ENCODE measurements at regions not wholly inside any gene's neighbourhood (a gene's known extent, or its start where the extent isn't known, plus 50 kb on each side); places are given as distances from the start of the nearest gene placed in this dataset.
"Not testable (repeated sequence)": the region's sequence is repeated elsewhere in the genome, so short reads cannot be mapped to it uniquely, and the experiment has no call there.

GRCh38 chr18:66078925-66079800 is 328.4 kb downstream of the CDH7 start:
- no peak for DNase-seq (ENCODE audit: extremely low read depth in 1 of 11, low read depth in 9 of 11, low spot score in 4 of 11)

DNA sequence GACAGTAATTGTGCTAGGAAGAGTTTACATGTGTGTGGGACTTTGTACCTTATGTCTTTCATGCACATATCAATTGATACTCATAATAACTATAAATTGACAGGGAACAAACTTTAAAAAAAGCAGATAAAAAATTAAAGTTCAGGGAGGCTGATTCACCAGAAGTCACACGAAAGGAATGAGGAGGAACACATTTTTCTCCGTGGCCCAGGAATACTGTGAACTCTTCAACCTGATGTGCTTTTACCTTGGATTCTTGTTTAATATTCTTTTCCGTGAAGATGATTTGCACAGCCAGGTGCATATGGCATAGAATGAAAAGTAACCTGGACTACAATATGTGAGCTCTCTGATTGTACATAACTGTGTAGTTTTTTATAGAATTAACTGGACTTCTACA is 326.3 kb downstream of the CDH7 start:
- no peak for DNase-seq (ENCODE audit: extremely low read depth in 1 of 11, low read depth in 9 of 11, low spot score in 4 of 11)

DNA sequence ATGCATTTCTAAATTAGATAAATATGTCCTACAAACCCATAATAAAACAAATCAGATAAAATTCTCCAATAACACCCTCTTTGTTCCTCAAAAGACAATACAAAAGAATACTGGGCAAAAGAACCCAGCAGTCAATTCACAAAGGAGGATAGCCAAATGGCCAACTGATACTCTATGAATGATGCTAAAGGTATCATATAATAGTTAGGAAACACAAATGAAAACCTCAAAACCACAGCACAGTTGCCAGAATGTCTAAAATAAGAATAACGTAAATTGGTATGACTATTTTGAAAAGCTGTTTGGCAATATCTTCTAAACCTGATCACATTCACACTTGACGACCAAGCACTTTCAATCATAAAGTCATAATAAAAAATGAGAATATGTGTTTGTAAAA is 315.4 kb downstream of the CDH7 start:
- DNase-seq (ENCODE audit: extremely low read depth in 1 of 11, low read depth in 9 of 11, low spot score in 4 of 11), result no peak

DNA sequence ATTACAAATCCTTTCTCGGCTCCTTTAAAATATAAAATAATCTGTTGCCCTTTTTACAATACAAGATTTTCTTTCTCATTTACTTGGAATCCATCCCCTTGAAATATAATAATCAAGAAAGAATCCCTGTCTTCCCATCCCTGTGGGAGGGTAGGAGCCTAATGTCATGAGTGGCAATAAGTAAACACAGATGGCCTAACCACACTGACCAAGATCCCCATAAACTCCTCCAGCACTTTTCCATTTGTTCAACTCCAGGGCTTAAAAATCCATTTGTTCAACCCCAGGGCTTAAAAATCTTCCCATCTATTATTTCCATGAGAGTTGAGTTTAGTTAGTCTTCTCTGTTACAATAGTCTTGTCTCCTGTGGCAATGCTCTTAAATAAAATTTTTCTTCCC is 297.6 kb downstream of the CDH7 start:
- no peak for DNase-seq (ENCODE audit: extremely low read depth in 1 of 11, low read depth in 9 of 11, low spot score in 4 of 11)

GRCh38 chr18:66046032-66046602 is 295.3 kb downstream of the CDH7 start:
- DNase-seq (ENCODE audit: extremely low read depth in 1 of 11, low read depth in 9 of 11, low spot score in 4 of 11), result no peak

DNA sequence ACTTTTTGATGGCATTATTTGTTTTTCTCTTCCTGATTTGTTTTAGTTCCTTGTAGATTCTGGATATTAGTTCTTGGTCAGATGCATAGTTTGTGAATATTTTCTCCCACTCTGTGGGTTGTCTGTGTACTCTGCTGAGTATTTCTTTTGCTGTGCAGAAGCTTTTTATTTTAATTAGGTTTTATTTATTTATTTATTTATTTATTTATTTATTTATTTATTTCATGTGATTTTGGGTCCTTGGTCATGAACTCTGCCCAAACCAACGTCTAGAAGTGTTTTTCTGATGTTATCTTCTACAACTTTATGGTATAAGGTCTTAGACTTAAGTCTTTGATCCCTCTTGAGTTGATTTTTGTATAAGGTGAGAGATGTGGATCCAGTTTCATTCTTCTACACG is 292.2 kb downstream of the CDH7 start:
- DNase-seq (ENCODE audit: extremely low read depth in 1 of 11, low read depth in 9 of 11, low spot score in 4 of 11), result no peak

DNA sequence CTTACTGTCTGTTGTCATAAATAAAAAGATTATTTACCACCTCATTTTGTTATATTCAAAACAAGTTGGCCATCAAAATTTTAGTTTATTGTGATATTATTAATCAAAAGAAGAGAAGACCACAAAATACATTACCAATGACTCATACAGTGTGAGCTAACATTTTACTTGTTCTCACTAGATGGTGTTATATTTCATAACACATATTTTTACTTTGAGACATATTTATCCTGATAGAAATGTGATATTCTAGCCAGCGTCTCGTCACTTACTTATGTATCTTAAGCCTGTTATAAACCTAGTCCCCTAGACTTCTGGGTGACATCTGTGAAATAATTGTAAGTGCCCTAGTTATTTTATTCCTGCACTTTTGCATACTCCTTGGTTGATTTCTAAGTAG is 263.2 kb downstream of the CDH7 start:
- no peak for DNase-seq (ENCODE audit: extremely low read depth in 1 of 11, low read depth in 9 of 11, low spot score in 4 of 11)

DNA sequence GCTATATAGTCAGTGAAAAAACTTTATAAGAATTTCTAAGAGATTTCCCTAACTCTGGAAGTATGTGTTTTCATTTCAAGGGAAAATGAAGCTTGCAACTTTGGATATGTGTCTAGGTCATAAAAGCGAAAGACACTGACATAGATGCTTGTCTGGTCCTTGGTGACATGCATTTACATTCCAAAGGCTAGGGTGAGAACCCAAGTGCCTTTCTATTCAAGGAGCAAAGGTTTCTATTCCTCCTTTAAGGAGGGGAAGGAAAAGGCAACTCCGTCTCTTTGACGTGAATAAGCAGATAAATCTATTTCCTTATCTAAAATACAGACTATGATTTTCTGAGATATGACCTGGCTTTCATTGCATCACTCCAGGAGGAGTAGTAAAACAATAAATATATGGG is 261.1 kb downstream of the CDH7 start:
- DNase-seq (ENCODE audit: extremely low read depth in 1 of 11, low read depth in 9 of 11, low spot score in 4 of 11), result no peak

DNA sequence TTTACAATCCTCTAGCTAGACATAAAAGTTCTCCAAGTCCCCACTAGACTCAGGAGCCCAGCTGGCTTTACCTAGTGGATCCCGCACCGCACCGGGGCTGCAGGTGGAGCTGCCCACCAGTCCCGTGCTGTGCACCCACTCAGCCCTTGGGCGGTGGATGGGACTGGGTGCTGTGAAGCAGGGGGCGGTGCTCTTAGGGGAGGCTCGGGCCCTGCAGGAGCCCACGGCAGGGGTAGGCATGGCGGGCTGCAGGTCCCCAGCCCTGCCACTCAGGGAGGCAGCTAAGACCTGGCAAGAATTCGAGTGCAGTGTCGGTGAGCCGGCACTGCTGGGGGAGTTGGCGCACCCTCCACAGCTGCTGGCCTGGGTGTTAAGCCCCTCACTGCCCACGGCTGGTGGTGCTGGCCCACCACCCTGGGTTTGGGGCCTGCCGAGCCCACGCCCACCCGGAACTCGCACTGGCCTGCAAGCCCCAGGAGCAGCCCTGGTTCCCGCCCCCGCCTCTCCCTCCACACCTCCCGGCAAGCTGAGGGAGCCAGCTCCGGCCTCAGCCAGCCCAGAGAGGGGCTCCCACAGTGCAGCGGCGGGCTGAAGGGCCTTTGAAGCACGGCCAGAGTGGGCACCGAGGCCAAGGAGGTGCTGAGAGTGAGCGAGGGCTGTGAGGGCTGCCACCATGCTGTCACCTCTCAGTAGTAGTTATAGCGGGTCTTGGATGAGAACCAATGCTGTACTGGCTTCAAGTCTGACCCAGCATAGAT is 255.2 kb downstream of the CDH7 start:
- DNase-seq (ENCODE audit: extremely low read depth in 1 of 11, low read depth in 9 of 11, low spot score in 4 of 11), result no peak

DNA sequence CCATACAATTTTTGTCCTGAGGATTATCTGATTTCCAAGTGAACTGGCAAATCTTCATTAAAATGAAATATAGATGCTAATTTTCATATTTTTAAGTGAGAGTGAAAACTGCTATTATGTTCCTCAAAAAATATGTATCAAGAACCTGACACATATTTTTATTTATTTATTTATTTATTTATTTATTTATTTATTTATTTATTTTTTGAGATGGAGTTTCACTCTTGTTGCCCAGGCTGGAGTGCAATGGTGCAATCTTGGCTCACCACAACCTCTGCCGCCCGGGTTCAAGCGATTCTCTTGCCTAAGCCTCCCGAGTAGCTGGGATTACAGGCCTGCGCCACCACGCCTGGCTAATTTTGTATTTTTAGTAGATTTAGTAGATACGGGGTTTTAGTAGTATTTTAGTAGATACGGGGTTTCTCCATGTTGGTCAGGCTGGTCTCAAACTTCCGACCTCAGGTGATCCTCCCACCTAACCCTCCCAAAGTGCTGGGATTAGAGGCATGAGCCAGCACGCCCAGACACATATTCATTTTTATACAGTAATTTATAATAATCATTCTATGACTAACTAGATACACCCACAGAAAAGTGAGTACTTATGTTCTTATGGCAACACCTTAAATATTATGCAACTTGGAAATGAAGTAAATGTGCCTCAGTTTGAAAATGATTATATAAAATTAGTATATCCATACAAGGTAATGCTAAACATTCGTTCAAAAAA is 248.3 kb downstream of the CDH7 start:
- not testable (repeated sequence) for DNase-seq (ENCODE audit: extremely low read depth in 1 of 11, low read depth in 9 of 11, low spot score in 4 of 11)

GRCh38 chr18:65995206-65995605 is 244.4 kb downstream of the CDH7 start:
- DNase-seq (ENCODE audit: extremely low read depth in 1 of 11, low read depth in 9 of 11, low spot score in 4 of 11), result no peak

- DNase-seq (ENCODE audit: extremely low read depth in 1 of 11, low read depth in 9 of 11, low spot score in 4 of 11), result no peak
These were observed 243.5 kb downstream of the CDH7 start for GRCh38 chr18:65994302-65994701.

- no peak for DNase-seq (ENCODE audit: extremely low read depth in 1 of 11, low read depth in 9 of 11, low spot score in 4 of 11)
These were observed 240.3 kb downstream of the CDH7 start for GRCh38 chr18:65990944-65991708.

- DNase-seq (ENCODE audit: extremely low read depth in 1 of 11, low read depth in 9 of 11, low spot score in 4 of 11), result no peak
These were observed 239.4 kb downstream of the CDH7 start for GRCh38 chr18:65990174-65990690.

DNA sequence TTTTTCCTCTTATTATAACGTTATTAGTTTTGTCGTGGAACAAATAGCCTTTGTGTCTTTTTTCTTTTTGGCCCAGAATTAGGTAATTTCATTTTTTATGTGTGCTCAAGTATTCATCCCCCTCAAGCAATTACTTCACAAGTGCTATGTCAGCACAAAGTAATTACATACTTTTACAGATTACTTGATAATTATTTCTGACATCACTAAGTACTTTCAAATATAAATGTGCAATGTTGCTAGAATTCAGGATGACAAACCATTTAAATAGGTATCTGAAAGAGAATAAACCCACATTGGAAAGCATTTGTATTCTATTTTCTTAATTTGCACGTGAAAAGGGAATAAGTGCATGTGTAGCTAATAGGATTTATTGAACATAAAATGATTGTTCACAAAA is 238.2 kb downstream of the CDH7 start:
- DNase-seq (ENCODE audit: extremely low read depth in 1 of 11, low read depth in 9 of 11, low spot score in 4 of 11), result no peak

GRCh38 chr18:65988386-65988785 is 237.6 kb downstream of the CDH7 start:
- DNase-seq (ENCODE audit: extremely low read depth in 1 of 11, low read depth in 9 of 11, low spot score in 4 of 11), result no peak

- no peak for DNase-seq (ENCODE audit: extremely low read depth in 1 of 11, low read depth in 9 of 11, low spot score in 4 of 11)
These were observed 232.9 kb downstream of the CDH7 start for GRCh38 chr18:65983750-65984149.

DNA sequence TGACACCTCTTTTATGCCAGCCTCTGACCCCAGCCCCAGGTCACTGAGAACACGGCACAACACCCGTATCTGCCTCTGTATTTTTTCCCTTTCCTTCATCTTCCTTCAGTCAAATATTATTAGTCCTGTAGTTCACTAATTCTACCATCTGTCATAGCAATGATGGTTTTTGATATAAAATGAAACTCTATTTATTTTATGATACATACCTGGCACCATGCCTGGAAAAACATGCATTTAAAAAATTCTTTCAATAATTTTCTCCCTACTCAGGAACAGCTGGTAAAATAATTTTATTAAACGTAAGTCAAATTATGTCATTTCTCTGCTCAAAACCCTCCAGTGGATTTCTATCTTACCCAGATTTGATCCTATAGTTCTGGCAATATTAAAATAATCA is 224.7 kb downstream of the CDH7 start:
- DNase-seq (ENCODE audit: extremely low read depth in 1 of 11, low read depth in 9 of 11, low spot score in 4 of 11), result no peak

DNA sequence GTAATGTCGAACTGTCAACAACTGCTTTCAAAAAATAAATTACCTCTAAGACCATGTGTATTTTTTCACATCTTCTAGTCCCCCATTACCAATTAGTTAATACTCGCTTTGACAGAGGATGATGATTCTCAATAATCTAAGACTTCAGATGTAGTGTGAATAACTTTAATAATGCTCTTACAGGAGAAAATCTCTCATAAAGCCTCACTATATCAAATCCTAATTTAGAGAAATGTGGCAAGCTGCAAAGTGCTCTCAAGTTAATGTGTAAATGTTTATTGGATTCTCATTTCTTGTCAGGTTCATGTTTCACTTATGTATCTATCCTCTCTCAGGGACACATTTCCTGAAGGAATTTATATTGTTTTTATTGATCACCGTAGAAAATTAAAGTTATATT is 223.9 kb downstream of the CDH7 start:
- no peak for DNase-seq (ENCODE audit: extremely low read depth in 1 of 11, low read depth in 9 of 11, low spot score in 4 of 11)
